H1 (cell line): ENCODE measurements at regions not wholly inside any gene's neighbourhood (a gene's known extent, or its start where the extent isn't known, plus 50 kb on each side); places are given as distances from the start of the nearest gene placed in this dataset.

Source experiments
- CTCF ChIA-PET: fragments of 300-600 bp; sonication (Branson Sonifier 250); formaldehyde crosslinking; loops from one replicate; lab custom pipeline; 2021; ENCODE audit not compliant: partially characterized antibody; lab: Charles Lee
- POLR2A ChIA-PET: fragments of 300-600 bp; sonication (Branson Sonifier 250); formaldehyde crosslinking; loops from one replicate; lab custom pipeline; 2021; ENCODE audit warnings: inconsistent platforms; ENCODE audit not compliant: partially characterized antibody; lab: Charles Lee
- DNase-seq, 2 experiments: peaks; one replicate each; pipeline versions ENCODE4 v3.0.0 to v3.0.0-alpha.2; 2010 to 2022; ENCODE audit warnings: low spot score in 2 of 2, low read depth in 1 of 2, mixed read lengths in 1 of 2
- FAIRE-seq: peaks from 2 replicates; lab custom pipeline; 2011; peaks lifted over from hg19 to GRCh38; lab: Jason Lieb, UNC
- H2AFZ ChIP-seq: 2 replicates; pipeline ENCODE4 v1.8.1; 2012; ENCODE audit warnings: low read length, inconsistent platforms
- H2AK5ac ChIP-seq: 2 replicates; pipeline ENCODE4 v1.6.1; 2013; ENCODE audit warnings: low read depth, low read length
- H2BK120ac ChIP-seq: replicated peaks from 2 replicates; pipeline ENCODE3; 2013; ENCODE audit warnings: low read depth, low read length, inconsistent platforms
- H2BK12ac ChIP-seq: 2 replicates; pipeline ENCODE4 v1.6.1; 2013; ENCODE audit warnings: low read depth, low read length
- H2BK15ac ChIP-seq: 2 replicates; pipeline ENCODE4 v1.6.1; 2013; ENCODE audit warnings: low read length
- H2BK20ac ChIP-seq: 2 replicates; pipeline ENCODE4 v1.6.1; 2013; ENCODE audit warnings: low read length
- H2BK5ac ChIP-seq: 2 replicates; pipeline ENCODE4 v1.6.1; 2013; ENCODE audit warnings: low read depth, low read length
- H3K14ac ChIP-seq: 2 replicates; pipeline ENCODE4 v1.6.1; 2013; ENCODE audit warnings: inconsistent platforms; ENCODE audit not compliant: insufficient read length
- H3K18ac ChIP-seq: 2 replicates; pipeline ENCODE4 v1.6.1; 2013; ENCODE audit warnings: low read length; ENCODE audit errors: extremely low read depth
- H3K23ac ChIP-seq: 2 replicates; pipeline ENCODE4 v1.6.1; 2013; ENCODE audit warnings: inconsistent platforms; ENCODE audit not compliant: insufficient read length
- H3K23me2 ChIP-seq: 2 replicates; pipeline ENCODE4 v1.6.1; 2013; ENCODE audit warnings: low read depth, low read length
- H3K27ac ChIP-seq: 2 replicates; pipeline ENCODE4 v1.6.1; 2011; ENCODE audit warnings: low read depth, low read length, inconsistent platforms
- H3K27me3 ChIP-seq, 4 experiments: replicated peaks in 1 of 4; 1 replicate in 1 of 4; 2 replicates in 3 of 4; pipeline versions ENCODE4 v1.6.1 to v1.8.1; 2011 to 2013; ENCODE audit warnings: low read length in 3 of 4, mild to moderate bottlenecking in 3 of 4, inconsistent platforms in 2 of 4, mixed read lengths in 2 of 4, moderate library complexity in 1 of 4; ENCODE audit not compliant: control insufficient read depth in 3 of 4, insufficient read depth in 3 of 4; ENCODE audit errors: extremely low read depth in 1 of 4
- H3K36me3 ChIP-seq, 4 experiments: 2 replicates each; pipeline versions ENCODE4 v1.6.1 to v1.8.1; 2011 to 2013; ENCODE audit warnings: mild to moderate bottlenecking in 4 of 4, low read length in 3 of 4, moderate library complexity in 2 of 4, control low read depth in 1 of 4, inconsistent platforms in 1 of 4; ENCODE audit not compliant: insufficient read depth in 4 of 4, control insufficient read depth in 2 of 4
- H3K4ac ChIP-seq: replicated peaks from 2 replicates; pipeline ENCODE3; 2013; ENCODE audit warnings: low read length, low read depth, mixed read lengths, inconsistent platforms; ENCODE audit not compliant: insufficient read length
- H3K4me1 ChIP-seq, 4 experiments: replicated peaks in 1 of 4; 1 replicate in 1 of 4; 2 replicates in 3 of 4; pipeline versions ENCODE4 v1.6.1 to v1.8.1; 2011 to 2013; ENCODE audit warnings: low read length in 3 of 4, inconsistent platforms in 2 of 4, mixed read lengths in 1 of 4; ENCODE audit not compliant: insufficient read depth in 4 of 4, control insufficient read depth in 3 of 4
- H3K4me2 ChIP-seq, 2 experiments: 2 replicates each; pipeline versions ENCODE4 v1.6.1 to v1.8.1; 2011 to 2013; ENCODE audit warnings: low read depth in 2 of 2, low read length in 2 of 2, control low read depth in 1 of 2, inconsistent platforms in 1 of 2, mild to moderate bottlenecking in 1 of 2; ENCODE audit not compliant: insufficient read depth in 1 of 2
- H3K4me3 ChIP-seq, 4 experiments: fragments of 200-600, 300-600 bp in 1 of 4; sonication (generic), shearing (Covaris generic), sonication (Bioruptor Twin) in 1 of 4; 2 replicates each; pipeline versions ENCODE4 v1.5.1 to v1.8.1; 2011 to 2016; ENCODE audit warnings: low read length in 4 of 4, low read depth in 3 of 4, control low read depth in 2 of 4, inconsistent platforms in 2 of 4, mild to moderate bottlenecking in 2 of 4, mixed read lengths in 1 of 4, moderate library complexity in 1 of 4; ENCODE audit not compliant: insufficient read depth in 2 of 4; ENCODE audit errors: extremely low read depth in 1 of 4
- H3K56ac ChIP-seq: replicated peaks from 2 replicates; pipeline ENCODE3; 2013; ENCODE audit warnings: low read depth, mild to moderate bottlenecking, mixed read lengths, low read length, inconsistent platforms; ENCODE audit not compliant: insufficient read length
- H3K79me1 ChIP-seq: 2 replicates; pipeline ENCODE4 v1.6.1; 2013; ENCODE audit warnings: low read depth, low read length, control low read depth
- H3K79me2 ChIP-seq, 2 experiments: 2 replicates each; pipeline versions ENCODE4 v1.6.1 to v1.8.1; 2012 to 2013; ENCODE audit warnings: low read length in 2 of 2, mild to moderate bottlenecking in 2 of 2, inconsistent platforms in 1 of 2; ENCODE audit not compliant: insufficient read depth in 2 of 2, control insufficient read depth in 1 of 2
- H3K9ac ChIP-seq, 4 experiments: replicated peaks in 1 of 4; 1 replicate in 1 of 4; 2 replicates in 3 of 4; pipeline versions ENCODE4 v1.6.1 to v1.8.1; 2011 to 2013; ENCODE audit warnings: low read depth in 3 of 4, low read length in 3 of 4, control low read depth in 2 of 4, mild to moderate bottlenecking in 2 of 4, moderate library complexity in 2 of 4, inconsistent platforms in 1 of 4; ENCODE audit errors: extremely low read depth in 1 of 4
- H3K9me3 ChIP-seq, 2 experiments: 2 replicates each; pipeline versions ENCODE4 v1.6.1 to v1.8.1; 2012 to 2013; ENCODE audit warnings: mild to moderate bottlenecking in 2 of 2, moderate library complexity in 2 of 2, control low read depth in 1 of 2, inconsistent platforms in 1 of 2, low read depth in 1 of 2, low read length in 1 of 2, mixed read lengths in 1 of 2; ENCODE audit not compliant: insufficient read depth in 2 of 2
- H4K20me1 ChIP-seq, 2 experiments: replicated peaks in 1 of 2; 2 replicates each; pipeline versions ENCODE3 to v1.8.1; 2011 to 2013; ENCODE audit warnings: inconsistent platforms in 2 of 2, low read length in 2 of 2, mild to moderate bottlenecking in 1 of 2; ENCODE audit not compliant: insufficient read depth in 2 of 2, control insufficient read depth in 1 of 2
- H4K5ac ChIP-seq: 2 replicates; pipeline ENCODE4 v1.6.1; 2013; ENCODE audit warnings: low read length, low read depth, mixed read lengths, inconsistent platforms; ENCODE audit not compliant: insufficient read length
- H4K8ac ChIP-seq: 2 replicates; pipeline ENCODE4 v1.8.0; 2013; ENCODE audit warnings: mild to moderate bottlenecking, moderate library complexity, low read length, inconsistent platforms; ENCODE audit not compliant: insufficient read depth; ENCODE audit errors: extremely low read depth
- H4K91ac ChIP-seq: replicated peaks from 2 replicates; pipeline ENCODE3; 2013; ENCODE audit warnings: low read length, mixed read lengths, inconsistent platforms; ENCODE audit not compliant: insufficient read length
- CBX8 ChIP-seq: fragments of 300-800, 300-1000 bp; sonication (generic); IDR thresholded peaks from 2 replicates; pipeline ENCODE4 v1.7.1; 2016; ENCODE audit warnings: low read depth, low read length, borderline replicate concordance
- CTBP2 ChIP-seq: IDR thresholded peaks from 2 replicates; pipeline ENCODE4 v1.7.0; 2011; ENCODE audit warnings: borderline replicate concordance, mild to moderate bottlenecking, moderate library complexity, mixed read lengths, low read length; ENCODE audit not compliant: insufficient read depth, insufficient read length
- KDM1A ChIP-seq: fragments of 200-600, 300-600 bp; sonication (generic); IDR thresholded peaks from 2 replicates; pipeline ENCODE4 v1.7.1; 2016; ENCODE audit warnings: mild to moderate bottlenecking, low read length, borderline replicate concordance
- KDM5A ChIP-seq: fragments of 200-600 bp; IDR thresholded peaks from 2 replicates; pipeline ENCODE4 v1.7.1; 2012; ENCODE audit warnings: mild to moderate bottlenecking, low read length, inconsistent platforms, mixed read lengths
- MAFK ChIP-seq: IDR thresholded peaks from 2 replicates; pipeline ENCODE4 v1.6.1; 2012; ENCODE audit warnings: low read depth, mild to moderate bottlenecking, improper control_type of control experiment, low read length
- RXRA ChIP-seq: IDR thresholded peaks from 2 replicates; pipeline ENCODE4 v1.6.1; 2011; ENCODE audit warnings: low read depth, mild to moderate bottlenecking, low read length, moderate library complexity; ENCODE audit not compliant: insufficient read depth
- TAF1 ChIP-seq: IDR thresholded peaks from 2 replicates; pipeline ENCODE4 v1.6.1; 2011; ENCODE audit warnings: mild to moderate bottlenecking, low read depth, low read length
- TAF7 ChIP-seq: optimal IDR thresholded peaks from 2 replicates; pipeline ENCODE3; 2011; ENCODE audit warnings: low read depth, mild to moderate bottlenecking, inconsistent platforms, low read length, moderate library complexity, borderline replicate concordance
- TEAD4 ChIP-seq: IDR thresholded peaks from 2 replicates; pipeline ENCODE4 v1.6.1; 2012; ENCODE audit warnings: low read depth, low read length, inconsistent platforms, mixed read lengths
- WGBS, 2 experiments: shearing (Covaris generic) in 1 of 2; methylation state at CpG; one replicate each; pipeline versions ENCODE4 v1.1.6 to v1.1.7; 2013 to 2015; ENCODE audit warnings: low lambda C conversion rate in 2 of 2, mixed read lengths in 2 of 2, inconsistent platforms in 1 of 2, low coverage in 1 of 2, missing lambda C conversion rate in 1 of 2; ENCODE audit not compliant: insufficient replicate concordance in 2 of 2, insufficient coverage in 1 of 2, insufficient read length in 1 of 2; ENCODE audit errors: extremely low coverage in 1 of 2, missing lambda C conversion rate in 1 of 2; 5-methylcytosine and 5-hydroxymethylcytosine counted together

DNA sequence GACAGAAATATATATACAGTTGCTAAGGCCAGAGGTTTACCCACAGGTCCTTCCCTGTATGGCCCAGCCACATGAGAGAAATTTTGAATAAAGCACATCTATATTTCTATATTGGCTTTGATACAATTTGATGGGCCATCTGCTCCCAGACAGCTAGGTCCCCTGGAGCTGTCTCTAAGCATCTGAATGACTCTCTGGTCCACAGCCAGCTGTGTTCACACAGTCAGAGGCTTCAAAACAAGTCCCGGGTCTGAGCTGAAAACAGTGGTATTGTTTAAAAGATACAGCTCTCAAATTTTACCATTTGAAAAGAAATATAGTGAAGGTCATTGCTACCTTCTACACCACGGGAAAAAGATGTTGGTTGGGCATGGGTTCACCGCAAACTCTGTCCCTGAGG, 161.1 kb downstream of the SLC35B3 start:
- Histone ChIP-seq H3K18ac (no peak overlapping the region), H4K91ac (no peak overlapping the region), H3K79me1 (no peaks in the 10 kb centered on the region), H2BK12ac (no peak overlapping the region), H4K5ac (no peak overlapping the region), H3K9ac (no peak overlapping the region), H2AFZ (no peak overlapping the region), H3K27ac (no peak overlapping the region), H3K36me3 (no peaks in the 10 kb centered on the region), H3K4me1 (peaks cover 2 to 15% (median 9%) of the 10 kb centered on the region in 4 experiments), H2AK5ac (no peak overlapping the region), H3K4me3 (no peak overlapping the region), H2BK20ac (no peak overlapping the region), H3K23ac (no peak overlapping the region), H3K14ac (no peak overlapping the region), H3K56ac (no peak overlapping the region), H2BK15ac (no peak overlapping the region), H4K8ac (no peak overlapping the region), H2BK120ac (no peak overlapping the region), H3K4me2 (no peak overlapping the region), H3K4ac (no peak overlapping the region), H3K9me3 (no peaks in the 10 kb centered on the region), H2BK5ac (no peak overlapping the region), H3K23me2 (no peaks in the 10 kb centered on the region), H3K79me2 (no peaks in the 10 kb centered on the region), H4K20me1 (no peaks in the 10 kb centered on the region), H3K27me3 (no peaks in the 10 kb centered on the region)
- ChIA-PET POLR2A (no interaction called here), CTCF (interaction anchor here (0.6 to 1.9 kb wide), 2 partner anchors 33 to 143 kb away, joined by 3 to 4 read pairs; no protein-coding TSS in a partner anchor)
- TF ChIP-seq CTBP2: no peak
- TF ChIP-seq TAF1: no peak
- no peak for TF ChIP-seq MAFK
- no peak for TF ChIP-seq RXRA
- no peak for TF ChIP-seq KDM1A
- no peak for TF ChIP-seq CBX8
- no peak for TF ChIP-seq TEAD4
- TF ChIP-seq KDM5A: no peak
- TF ChIP-seq TAF7: no peak
- DNase-seq (no peak), FAIRE-seq (no peak)
- 72% methylated on average over 3 of the region's 3 CpGs; no CpG with 5 or more reads in 1 of the 2 experiments for WGBS, 2 experiments
